GM19395 (cell line): ENCODE measurements at regions not wholly inside any gene's neighbourhood (a gene's known extent, or its start where the extent isn't known, plus 50 kb on each side); places are given as distances from the start of the nearest gene placed in this dataset.

Experiments
- ATAC-seq: cut with Tn5 transposase; IDR thresholded peaks from one replicate; pipeline ENCODE4 v1.9.1; 2021; ENCODE audit warnings: mild to moderate bottlenecking, moderate library complexity; ENCODE audit not compliant: unreplicated experiment

DNA sequence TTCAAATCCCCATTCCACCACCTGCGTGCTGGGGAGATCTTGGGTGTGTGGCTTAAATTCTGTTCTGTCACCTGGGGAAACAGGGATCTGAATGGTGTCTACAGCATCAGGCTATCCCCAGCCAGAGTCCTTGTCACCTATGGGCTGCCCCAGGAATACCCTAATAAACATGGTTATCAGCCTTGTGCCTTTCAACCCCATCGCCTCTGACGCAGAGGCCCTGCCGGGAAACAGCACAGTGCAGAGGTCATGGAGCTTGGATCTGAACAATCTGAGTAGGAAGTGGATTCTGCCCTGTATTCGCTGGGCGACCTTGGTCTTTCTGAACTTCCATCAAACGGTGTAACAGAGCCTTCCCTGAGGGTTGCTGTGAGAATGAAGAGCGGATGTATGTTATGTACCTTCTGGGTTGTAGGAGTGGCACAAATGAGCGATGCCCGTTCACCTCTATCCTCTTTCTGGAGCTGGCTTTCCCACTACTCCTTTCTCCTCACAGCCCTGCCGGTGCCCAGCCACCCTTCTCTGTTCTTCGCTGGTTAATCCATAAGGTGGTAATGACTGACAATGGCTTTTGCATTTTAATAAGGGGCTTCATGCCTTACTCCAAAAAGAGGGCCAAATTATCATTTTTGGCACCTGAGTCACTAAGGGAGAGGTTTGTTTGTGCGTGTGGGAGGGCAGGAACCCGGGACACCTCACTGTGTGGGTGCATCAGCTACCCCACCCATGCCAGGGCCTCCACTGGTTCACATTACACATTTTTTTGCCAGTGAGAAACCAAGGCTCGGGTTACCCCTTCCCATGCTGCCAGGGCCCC, 256.5 kb downstream of the MYCN start:
- no peak for ATAC-seq

DNA sequence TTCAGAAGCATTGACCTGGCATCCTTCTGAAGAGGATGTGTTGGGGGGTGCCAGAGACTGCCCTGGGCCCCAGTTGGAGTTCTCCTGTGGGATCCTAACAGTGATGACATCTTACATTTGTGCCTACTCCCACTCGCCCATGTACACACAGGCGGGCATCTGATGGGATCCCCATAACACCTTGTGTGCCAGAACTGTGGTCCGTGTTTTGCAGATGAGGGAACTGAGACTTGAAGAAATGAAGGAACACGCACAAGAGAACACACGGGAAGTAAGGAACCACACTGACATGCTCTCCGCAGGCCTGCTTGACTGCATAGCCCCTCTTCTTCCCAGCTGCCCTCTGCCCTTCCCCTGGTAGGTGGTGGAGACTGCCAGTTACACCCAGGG, 255.3 kb downstream of the MYCN start:
- ATAC-seq: no peak

DNA sequence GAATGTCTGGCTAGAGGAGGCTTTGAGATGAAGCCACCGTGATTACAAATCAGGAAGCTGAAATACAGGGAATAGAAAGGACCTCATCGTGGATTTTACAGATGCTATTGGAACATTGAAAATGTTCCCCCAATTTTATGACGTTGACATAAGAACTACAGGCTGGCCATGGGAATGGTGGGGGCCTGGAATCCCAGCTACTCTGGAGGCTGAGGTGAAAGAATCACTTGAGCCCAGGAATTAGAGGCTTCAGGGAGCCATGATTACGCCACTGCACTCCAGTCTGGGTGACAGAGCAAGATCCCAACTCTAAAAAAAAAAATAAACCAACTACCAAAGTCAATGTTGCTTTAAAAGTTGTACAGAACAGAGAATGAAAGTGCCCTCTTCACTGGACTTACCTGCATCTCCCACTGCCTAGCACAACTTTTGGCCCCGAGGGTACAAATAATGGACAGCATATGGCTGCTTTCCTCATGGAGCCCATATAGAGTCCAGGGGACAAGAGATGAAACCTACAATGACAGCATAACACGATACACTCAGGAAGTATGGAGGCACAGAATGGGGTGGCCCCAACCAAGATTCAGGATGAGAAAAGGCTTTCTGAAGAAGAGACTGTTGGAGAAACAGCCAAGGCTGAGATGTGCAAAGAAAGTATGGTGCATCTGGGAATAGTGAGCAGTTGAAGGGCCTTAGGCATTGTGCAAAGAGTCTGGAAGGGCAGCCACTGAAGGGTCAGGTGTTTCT, 254.8 kb downstream of the MYCN start:
- no peak for ATAC-seq

DNA sequence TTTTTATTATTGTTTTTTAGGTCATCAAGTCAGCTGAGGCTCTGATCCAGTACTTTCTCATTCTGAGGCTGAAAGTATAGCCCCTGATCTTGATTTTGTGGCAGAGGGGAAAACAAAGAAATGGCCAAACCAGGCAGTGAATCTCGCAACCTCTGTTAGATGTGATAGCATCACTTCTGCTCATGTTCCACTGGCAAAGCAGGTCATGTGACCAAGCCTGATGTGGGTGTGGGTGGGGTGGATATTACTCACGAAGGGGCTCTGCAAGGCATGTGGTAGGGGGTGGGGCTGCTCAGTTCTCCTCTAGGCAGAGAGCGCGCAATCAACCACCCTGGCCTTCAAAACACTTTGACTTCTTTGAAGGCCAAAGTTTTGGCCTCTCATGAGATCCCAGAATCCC, 254.2 kb downstream of the MYCN start:
- ATAC-seq: no peak

DNA sequence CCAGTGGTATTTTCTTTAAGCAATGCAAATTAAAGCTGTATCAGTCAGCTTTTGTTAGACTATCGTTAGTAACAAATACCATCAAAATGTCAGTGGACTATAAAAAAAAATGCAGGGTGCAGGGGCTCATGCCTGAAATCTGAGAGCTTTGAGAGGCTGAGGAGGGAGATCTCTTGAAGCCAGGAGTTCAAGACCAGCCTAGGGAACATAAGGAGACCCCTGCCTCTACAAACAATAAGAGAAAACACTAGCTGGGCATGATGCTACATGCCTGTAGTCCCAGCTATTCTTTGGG, 253.7 kb downstream of the MYCN start:
- no peak for ATAC-seq

DNA sequence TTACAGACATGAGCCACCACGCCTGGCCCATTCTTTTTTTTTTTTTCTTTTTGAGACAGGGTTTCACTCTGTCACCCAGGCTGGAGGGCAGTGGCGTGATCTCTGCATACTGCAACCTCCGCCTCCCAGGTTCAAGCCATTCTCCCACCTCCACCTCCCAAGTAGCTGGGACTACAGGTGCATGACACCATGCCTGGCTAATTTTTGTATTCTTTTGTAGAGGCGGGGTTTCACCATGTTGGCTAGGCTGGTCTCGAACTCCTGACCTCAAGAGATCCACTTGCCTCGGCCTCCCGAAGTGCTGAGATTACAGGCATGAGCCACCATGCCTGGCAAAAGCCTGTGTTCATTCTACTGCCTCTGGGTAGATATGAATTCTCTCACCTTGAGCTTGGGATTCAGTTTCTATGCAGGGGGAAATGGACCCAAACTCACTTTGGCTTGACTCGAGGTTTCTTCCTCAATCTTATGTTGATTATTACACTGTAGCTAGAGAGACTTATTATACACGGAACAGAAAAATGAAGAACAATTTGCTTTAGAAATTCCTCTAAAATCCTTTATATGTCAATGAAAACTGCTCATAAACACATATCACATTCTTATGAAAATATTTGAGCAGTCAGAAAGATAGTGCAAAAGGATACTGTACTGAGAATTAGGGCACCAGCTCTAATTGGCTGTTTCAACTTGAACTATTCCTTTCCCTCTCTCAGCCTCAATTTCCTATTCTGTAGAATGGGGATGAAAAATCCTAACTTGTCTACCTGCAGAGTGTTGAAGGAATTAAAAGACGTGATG, 252.3 kb downstream of the MYCN start:
- ATAC-seq: no peak

DNA sequence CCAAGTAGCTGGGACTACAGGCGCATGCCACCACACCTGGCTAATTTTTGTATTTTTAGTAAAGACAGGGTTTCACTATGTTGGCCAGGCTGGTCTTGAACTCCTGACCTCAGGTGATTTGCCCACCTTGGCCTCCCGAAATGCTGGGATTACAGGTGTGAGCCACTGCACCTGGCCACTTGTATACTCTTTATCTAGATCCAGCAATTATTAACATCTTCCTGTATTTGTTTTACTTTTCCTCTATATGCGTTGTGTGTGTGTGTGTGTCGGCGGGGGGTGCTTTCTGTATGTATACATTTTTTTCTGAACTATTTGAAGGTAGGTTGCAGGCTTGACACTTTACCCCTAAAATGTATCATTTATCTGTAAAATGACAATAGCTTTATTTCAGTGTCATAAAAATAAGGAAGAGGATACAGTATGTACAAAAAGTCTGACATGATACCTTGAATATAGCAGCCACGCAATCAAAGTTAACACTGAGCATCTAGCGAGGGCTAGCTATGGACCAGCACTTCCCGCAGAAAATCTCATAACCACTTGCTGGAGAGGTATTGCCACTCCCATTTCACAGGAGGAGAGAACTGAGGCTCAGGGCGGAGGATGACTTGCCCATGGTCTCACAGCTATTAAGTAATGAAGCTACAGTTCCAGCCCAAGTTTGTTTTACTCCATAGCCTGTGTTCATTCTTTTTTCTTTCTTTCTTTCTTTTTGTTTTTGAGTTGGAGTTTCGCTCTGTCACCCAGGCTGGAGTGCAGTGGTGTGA, 251.3 kb downstream of the MYCN start:
- ATAC-seq: no peak

DNA sequence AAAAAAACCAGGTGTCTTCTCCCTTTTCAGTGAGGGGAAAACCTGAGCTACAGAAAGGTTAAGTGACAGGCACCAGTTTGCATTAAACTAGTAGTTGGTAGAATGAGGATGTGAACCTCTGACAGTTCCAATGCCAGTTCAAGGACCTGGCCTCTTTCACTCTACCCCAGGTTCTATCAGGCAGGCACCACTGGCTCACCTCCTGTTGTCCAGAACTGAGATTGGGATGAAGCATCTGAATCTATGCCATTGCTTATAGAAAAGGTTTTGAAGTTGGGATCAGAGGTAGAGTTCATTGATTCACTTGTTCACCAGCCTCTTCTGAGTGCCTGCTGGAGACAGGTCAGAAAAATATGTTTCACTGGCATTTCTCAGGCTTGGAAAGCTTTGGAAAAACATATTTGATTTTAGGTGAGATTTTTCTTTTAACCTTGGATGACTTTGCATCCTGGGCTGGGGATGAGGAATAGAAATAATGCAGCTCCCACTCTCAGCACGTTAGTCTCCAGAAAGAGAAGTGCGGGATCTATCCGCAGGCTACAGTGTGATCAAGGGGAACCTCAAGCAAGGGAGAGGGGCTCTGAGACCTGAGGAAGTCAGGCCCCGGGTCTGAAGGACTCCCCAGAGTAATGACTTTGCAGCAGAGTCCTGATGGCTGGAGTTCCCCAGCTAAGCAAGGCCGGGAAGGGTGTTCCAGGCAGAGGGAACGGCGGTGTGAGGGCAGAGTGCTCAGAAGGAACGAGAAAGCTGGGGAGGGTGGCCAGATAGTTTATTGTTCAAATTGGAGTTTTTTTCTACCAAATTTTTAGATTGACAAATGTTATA, 250.3 kb downstream of the MYCN start:
- ATAC-seq: no peak

DNA sequence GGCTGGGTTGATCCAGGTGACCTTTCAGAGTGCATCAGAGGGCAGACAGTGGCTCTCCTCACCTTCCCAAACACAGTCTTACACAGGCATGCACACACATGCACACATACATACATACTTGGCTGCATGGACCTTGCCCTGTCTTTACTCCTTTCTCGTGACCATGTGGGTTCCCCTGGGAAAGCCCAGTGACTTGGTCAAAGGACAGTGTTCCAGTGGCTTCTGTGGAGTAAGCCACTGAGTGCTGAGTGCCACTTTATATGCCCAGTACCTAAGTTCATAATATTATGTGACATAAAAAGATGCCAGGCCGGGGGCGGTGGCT, 249.4 kb downstream of the MYCN start:
- no peak for ATAC-seq

DNA sequence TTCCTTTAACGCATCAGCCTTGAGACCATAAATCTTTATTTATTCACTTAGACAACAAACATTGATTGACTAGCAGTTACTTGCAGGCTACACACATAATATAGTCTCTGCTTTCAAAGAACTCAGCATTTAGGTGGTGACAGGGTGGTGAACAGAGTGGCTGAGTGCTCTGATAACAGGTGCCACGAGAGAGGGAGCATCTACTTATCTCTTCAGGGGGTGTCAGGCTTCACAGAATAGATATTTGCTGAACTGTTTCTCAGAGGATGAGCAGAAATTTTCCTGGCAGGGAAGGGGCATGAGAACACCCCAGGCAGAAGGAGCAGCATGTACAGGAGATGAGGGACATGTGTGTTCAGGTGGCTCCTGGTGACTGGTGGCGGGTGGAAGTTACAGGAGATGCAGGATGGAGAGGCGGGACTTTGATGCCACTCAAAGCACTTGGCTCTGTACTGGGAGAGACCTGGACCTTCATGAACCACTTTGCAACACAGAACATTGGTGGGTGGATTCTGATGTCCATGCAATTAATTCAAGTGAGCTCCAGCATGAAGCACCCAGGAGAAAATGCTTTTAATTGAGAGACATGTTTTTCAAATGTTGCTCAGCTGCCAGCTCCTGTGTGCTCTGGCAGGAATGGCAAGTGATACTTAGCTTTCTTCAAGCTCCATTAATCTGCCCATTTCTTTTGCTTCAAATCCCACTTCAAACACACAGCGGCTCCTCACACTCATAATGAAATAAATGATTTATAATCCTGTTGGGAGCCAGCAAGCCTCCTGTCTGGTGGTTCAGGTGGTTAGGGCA, 248.9 kb downstream of the MYCN start:
- no peak for ATAC-seq

DNA sequence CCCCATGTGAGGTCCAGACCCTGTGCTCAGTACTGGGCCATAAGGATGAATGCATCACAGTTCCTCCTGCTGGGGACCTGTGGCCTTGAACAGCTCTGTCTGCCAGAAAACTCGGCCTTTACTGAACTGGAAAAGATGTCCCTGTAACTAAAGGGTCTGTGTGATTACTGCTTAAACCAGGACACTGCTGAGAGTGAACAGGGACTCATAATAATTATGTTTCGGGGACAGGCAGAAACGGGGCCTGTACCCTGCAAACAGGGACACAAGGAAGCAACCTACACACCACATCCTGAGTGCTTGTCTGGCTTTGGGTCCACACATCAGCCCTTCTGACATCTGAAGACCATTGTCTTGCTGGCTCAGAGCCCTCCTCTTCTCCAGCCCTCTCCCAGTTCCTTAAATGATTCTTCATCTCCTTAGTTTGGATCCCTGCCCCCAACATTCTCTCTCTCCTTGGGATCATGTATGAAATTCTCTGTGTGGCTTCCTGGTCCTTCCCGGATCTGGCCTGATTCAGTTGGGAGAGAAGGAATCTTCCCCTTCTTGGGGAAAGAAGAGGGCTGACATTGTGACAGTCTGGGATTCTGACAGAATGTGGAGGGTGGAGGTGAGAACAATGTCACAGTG, 248.0 kb downstream of the MYCN start:
- no peak for ATAC-seq

DNA sequence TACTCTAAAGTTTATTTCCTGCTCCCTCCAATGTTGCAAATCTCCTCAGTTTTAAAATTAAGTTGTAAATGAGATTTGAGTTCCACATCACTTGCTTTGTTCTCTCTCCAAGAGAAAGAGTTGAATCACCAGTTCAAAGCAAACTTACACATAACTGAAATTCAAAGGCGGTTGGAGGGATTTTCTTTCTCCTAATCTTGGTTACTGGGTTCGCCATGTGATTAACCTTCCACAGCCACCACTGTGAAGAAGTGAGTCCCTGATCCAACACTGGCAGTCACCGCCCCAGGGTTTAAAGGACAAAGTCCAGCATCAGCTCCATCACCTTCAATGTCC, 247.1 kb downstream of the MYCN start:
- no peak for ATAC-seq

DNA sequence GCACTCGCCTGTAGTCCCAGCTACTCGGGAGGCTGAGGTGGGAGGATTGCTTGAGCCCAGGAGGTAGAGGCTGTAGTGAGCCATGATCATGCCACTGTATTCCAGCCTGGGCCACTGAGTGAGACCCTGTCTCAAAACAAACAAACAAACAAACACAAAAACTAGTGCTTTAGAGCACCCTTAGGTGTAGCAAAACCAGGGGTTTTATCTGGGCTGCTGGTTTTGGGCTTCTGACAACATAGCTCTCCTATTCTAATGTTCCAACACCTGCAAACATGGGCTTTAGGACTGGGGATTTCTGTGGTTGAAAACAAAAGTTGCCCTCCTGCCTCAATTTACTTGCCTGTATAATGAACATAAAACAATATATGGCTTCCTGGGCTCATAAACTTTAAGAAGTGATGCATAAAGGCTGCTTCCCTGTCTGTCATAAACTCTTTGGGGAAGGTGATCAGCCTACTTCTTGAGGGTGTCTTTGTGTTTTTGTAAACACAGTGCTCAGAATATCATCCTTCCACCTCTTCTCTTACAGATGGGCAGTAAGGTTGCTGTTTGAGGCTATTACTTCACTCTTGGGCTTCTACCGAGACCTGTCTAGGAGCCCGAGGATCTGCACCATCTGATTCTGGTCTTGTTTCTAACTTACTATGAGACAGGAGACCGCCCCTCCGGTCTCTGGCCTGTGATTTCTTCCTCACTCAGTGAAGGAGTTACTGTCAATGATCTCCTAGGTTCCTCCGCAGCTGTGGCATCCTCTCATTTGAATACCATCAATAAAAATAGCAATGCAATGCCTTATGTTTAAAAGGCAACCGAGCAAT, 246.5 kb downstream of the MYCN start:
- ATAC-seq: no peak

DNA sequence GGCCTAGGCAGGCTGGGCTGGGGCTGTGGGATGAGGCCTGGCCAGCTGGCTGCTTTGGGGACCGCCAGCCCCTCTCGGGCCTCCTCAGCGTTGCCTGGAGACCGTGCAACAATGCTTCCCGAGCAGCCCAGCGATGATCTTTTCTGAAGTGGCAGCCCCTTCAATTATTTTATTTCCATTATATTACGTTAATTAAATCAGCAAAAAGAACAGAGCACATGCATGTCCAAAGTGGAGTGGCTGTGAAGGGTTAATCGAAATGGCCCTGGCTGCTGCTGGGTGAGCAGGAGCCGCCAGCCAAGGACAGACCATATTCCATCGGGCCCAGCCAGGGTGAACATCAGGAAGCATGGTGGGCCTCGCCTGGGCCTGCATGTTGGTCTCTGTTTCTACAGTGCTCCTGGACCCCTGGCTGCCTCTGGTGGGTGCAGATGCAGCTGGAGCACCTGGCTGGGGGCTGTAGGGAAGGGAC, 245.5 kb downstream of the MYCN start:
- ATAC-seq: no peak

DNA sequence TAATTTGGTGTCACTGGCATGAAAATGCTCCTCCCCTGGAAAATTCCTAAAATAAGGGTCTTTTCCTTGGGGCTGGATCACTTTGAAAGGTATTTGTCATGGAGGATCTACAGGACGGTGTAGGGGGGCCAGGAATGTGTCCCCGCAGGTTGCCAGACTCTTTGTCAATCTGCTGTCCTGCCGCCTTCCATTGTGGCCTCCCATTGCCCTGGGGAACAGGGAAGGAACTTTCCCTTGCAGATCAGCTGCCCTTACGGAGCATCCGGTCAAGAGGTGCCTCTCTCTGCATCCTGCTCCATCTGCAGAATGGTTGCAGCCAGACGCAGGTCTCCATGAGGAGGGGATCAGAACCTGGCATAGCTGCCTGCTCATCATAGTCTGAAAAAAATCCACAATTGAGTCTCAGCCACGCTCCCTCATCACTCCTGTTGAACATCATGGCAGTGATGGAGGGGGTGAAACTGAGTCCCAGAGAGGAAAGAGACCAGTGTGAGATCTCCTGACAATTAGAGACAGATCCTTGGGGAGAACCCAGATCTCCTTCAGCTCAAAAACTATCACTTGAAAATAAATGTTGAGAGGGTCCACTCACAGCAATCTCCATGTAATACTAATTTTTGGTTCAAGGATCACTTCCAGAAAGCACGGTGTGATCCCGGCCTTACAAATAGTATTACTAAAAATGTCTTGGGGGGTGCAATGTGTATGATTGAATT, 244.8 kb downstream of the MYCN start:
- ATAC-seq: no peak

DNA sequence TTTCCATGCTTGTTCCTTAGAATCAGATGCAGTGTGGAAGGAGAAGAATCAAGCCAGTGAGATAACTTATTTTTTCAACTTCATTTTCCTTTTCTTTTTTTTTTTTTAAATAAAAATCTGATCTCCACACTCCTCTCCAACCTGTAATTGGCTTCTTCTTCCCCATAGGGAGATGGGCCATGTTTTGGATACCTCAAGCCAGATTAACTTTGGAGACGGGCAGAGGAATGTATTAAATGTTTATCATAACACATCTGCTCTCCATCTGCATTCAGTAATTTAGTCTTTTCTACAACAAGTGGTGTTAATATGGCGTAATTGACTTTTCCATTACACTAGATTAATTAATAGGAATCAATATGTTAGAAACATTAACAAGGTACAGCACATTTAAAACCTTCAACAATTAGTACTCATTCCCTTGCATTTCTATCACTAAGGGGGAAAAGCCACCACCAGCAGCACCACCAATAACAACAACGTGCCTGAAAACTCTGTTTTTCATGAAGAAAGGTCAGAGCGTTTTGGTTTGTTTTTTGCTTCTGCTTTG, 244.1 kb downstream of the MYCN start:
- no peak for ATAC-seq

DNA sequence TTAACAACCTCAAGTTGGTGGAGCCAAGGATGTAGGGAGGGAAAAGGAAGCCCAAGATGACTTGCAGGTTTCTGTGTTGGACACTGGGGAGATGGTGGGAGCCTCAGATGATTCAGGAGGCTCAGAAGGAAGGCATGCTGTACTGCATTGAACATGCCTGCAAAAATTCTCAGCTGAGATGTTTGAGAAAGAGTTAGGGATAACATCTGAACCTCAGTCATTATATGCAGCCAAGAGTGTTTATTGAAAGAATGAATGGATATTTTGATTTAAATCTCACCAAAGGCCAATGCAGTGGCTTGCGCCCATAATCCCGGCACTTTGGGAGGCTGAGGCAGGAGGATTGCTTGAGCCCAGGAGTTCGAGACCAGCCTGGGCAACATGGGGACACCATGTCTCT, 243.0 kb downstream of the MYCN start:
- ATAC-seq: no peak
